HuH-7.5 (cell line): ENCODE measurements at regions not wholly inside any gene's neighbourhood (a gene's known extent, or its start where the extent isn't known, plus 50 kb on each side); places are given as distances from the start of the nearest gene placed in this dataset.

Experiments
- DNase-seq: peaks from one replicate; pipeline ENCODE4 v3.0.0; 2011; ENCODE audit warnings: low spot score

DNA sequence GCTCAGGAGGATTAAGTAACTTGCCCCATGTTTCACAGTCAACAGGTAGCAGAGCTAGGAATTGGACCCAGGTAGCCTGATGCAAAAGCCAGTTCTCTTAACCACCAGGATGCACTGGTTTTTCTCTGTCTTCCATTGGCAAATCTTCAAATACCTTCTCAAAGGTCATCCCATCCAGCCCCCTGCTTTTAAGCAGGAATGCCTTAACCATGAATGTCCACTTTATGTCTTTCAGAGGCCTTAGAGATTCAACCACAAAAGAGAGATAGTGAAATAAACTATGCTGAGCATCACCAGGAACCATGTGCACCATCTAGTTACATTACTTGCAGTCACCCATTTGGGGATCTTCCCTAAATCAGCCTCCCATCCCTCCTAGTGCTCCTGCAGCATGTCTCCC is 94.3 kb downstream of the C17orf67 start:
- no peak for DNase-seq

DNA sequence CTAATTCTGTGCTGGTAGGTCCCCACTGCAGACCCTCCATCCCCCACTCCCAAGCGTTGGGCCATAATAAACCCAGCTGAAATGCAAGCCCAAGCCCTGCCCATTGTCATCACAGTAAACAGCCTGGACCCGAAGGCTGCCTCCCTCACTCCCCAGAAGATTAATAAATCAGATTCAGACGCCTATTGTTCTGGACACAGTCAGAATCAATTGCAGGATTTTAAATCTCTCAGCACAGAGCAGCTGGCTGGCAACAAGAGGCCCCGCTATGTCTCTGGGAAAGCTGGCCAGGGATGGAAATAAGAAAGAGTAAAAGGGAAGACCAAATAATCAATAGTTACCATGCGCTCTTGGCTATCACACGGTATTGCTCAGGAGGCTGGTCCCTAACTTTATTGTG is 93.9 kb downstream of the C17orf67 start:
- DNase-seq: no peak

DNA sequence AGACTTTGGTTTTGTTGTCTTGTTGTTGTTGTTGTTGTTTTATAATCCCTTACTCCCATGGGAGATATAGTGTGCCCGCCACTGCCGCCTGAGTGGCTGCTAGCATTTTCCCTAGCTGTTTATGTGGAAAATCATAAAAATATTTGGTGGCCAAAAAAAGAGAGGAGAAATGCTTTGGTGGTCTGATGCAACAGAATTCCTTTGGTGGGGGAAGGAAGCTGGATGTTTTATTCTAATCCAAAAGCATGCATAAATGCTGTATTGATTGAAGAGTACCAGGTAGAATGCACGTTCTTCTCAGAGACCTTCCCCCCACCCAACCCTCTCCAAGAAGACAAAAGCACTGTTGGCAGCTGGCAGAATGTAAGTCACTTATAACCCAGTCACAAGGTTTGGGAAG is 93.2 kb downstream of the C17orf67 start:
- no peak for DNase-seq
